ENCODE measurements at regions not wholly inside any gene's neighbourhood (a gene's known extent, or its start where the extent isn't known, plus 50 kb on each side); places are given as distances from the start of the nearest gene placed in this dataset.

GRCh38 chr13:104920091-104920490 lies 1615.4 kb downstream of the EFNB2 start:
- no peak for TF ChIP-seq CTCF (IDR thresholded peaks at IDR 0.05; ENCODE audit: unreplicated experiment in 3 of 3)
- Mint-ChIP-seq H3K27ac (no peak overlapping the region), H3K36me3 (ENCODE audit: low read depth) (no peaks in the 10 kb centered on the region), H3K4me3 (no peak overlapping the region), H3K9me3 (peaks cover 24% of the 10 kb centered on the region), H3K27me3 (ENCODE audit: low read depth) (peaks cover 6% of the 10 kb centered on the region), H3K4me1 (no peaks in the 10 kb centered on the region)

- no peak for TF ChIP-seq CTCF (IDR thresholded peaks at IDR 0.05; ENCODE audit: unreplicated experiment in 3 of 3)
- Mint-ChIP-seq H3K4me3 (no peak overlapping the region), H3K36me3 (ENCODE audit: low read depth) (no peaks in the 10 kb centered on the region), H3K4me1 (peaks cover 14% of the 10 kb centered on the region), H3K9me3 (no peaks in the 10 kb centered on the region), H3K27ac (no peak overlapping the region), H3K27me3 (ENCODE audit: low read depth) (no peaks in the 10 kb centered on the region)
Measured at GRCh38 chr13:104900191-104900817, 1635.2 kb downstream of the EFNB2 start.

- Mint-ChIP-seq H3K36me3 (ENCODE audit: low read depth) (no peaks in the 10 kb centered on the region), H3K27ac (no peak overlapping the region), H3K4me1 (peaks cover 21% of the 10 kb centered on the region), H3K9me3 (no peaks in the 10 kb centered on the region), H3K27me3 (ENCODE audit: low read depth) (no peaks in the 10 kb centered on the region), H3K4me3 (no peak overlapping the region)
- TF ChIP-seq CTCF (IDR thresholded peaks at IDR 0.05; ENCODE audit: unreplicated experiment in 3 of 3) = no peak
Measured at GRCh38 chr13:104898484-104898883, 1637.0 kb downstream of the EFNB2 start.

- no peak for TF ChIP-seq CTCF (IDR thresholded peaks at IDR 0.05; ENCODE audit: unreplicated experiment in 3 of 3)
- H3K36me3 Mint-ChIP-seq (ENCODE audit: low read depth) = peaks cover 4% of the 10 kb centered on the region
- H3K9me3 Mint-ChIP-seq = no peaks in the 10 kb centered on the region
- peaks cover 21% of the 10 kb centered on the region for H3K4me1 Mint-ChIP-seq
- H3K27me3 Mint-ChIP-seq (ENCODE audit: low read depth) = no peaks in the 10 kb centered on the region
- no peak overlapping the region for H3K4me3 Mint-ChIP-seq
- peak overlapping the region; percentile 9 to 80 (median 17) for H3K27ac Mint-ChIP-seq
Measured at GRCh38 chr13:104895521-104895920, 1639.9 kb downstream of the EFNB2 start.

GRCh38 chr13:104875038-104875754 lies 1660.3 kb downstream of the EFNB2 start:
- Mint-ChIP-seq H3K36me3 (ENCODE audit: low read depth) (no peaks in the 10 kb centered on the region), H3K4me3 (no peak overlapping the region), H3K9me3 (no peaks in the 10 kb centered on the region), H3K4me1 (no peaks in the 10 kb centered on the region), H3K27me3 (ENCODE audit: low read depth) (no peaks in the 10 kb centered on the region), H3K27ac (peak overlapping the region in 1 of 3 experiments; percentile 79)
- no peak for TF ChIP-seq CTCF (IDR thresholded peaks at IDR 0.05; ENCODE audit: unreplicated experiment in 3 of 3)

GRCh38 chr13:104872153-104872552 lies 1663.3 kb downstream of the EFNB2 start:
- H3K27ac Mint-ChIP-seq = no peak overlapping the region
- TF ChIP-seq CTCF (IDR thresholded peaks at IDR 0.05; ENCODE audit: unreplicated experiment in 3 of 3) = no peak
- no peaks in the 10 kb centered on the region for H3K4me1 Mint-ChIP-seq
- no peaks in the 10 kb centered on the region for H3K27me3 Mint-ChIP-seq (ENCODE audit: low read depth)
- no peaks in the 10 kb centered on the region for H3K36me3 Mint-ChIP-seq (ENCODE audit: low read depth)
- no peak overlapping the region for H3K4me3 Mint-ChIP-seq
- H3K9me3 Mint-ChIP-seq = no peaks in the 10 kb centered on the region
